Lower lobe of right lung (tissue), 2 donors: ENCODE measurements at regions not wholly inside any gene's neighbourhood (a gene's known extent, or its start where the extent isn't known, plus 50 kb on each side); places are given as distances from the start of the nearest gene placed in this dataset.

ENCODE experiments used
- ATAC-seq, 2 donors: fragments of 200-7000 bp; cut with Tn5 transposase; one replicate each; pipeline ENCODE4 v1.9.1; 2020 to 2022; ENCODE audit warnings: mild to moderate bottlenecking in 2 of 2, moderate library complexity in 2 of 2
- DNase-seq: peaks from one replicate; pipeline ENCODE4 v3.0.0-alpha.2; 2020
- H3K27ac ChIP-seq: fragments of 200-600 bp; one replicate; pipeline ENCODE4 v1.8.0; 2022
- H3K27me3 ChIP-seq: fragments of 200-600 bp; one replicate; pipeline ENCODE4 v1.8.0; 2022; ENCODE audit warnings: low read depth
- H3K36me3 ChIP-seq: fragments of 200-600 bp; one replicate; pipeline ENCODE4 v1.8.0; 2022; ENCODE audit warnings: mild to moderate bottlenecking
- H3K4me1 ChIP-seq: fragments of 200-600 bp; one replicate; pipeline ENCODE4 v1.8.0; 2022
- H3K4me3 ChIP-seq: fragments of 200-600 bp; one replicate; pipeline ENCODE4 v1.8.0; 2022; ENCODE audit warnings: mild to moderate bottlenecking
- H3K9me3 ChIP-seq: fragments of 200-600 bp; one replicate; pipeline ENCODE4 v1.8.0; 2022
- CTCF ChIP-seq: fragments of 200-600 bp; IDR thresholded peaks from one replicate; pipeline ENCODE4 v1.8.0; 2022; ENCODE audit warnings: antibody characterized with exemption, mild to moderate bottlenecking
- intact Hi-C: fragments of 100-400 bp; cut with DNase I; formaldehyde crosslinking; loops from one replicate; pipeline ENCODE4 v1.11.0; 2022
- donor health status: DM: no; HTN: yes; CAD: no; lungs with severe emphysema.

- Histone ChIP-seq H3K4me3 (no peak overlapping the region), H3K36me3 (no peaks in the 10 kb centered on the region), H3K4me1 (no peaks in the 10 kb centered on the region), H3K27ac (no peak overlapping the region), H3K9me3 (no peaks in the 10 kb centered on the region), H3K27me3 (no peaks in the 10 kb centered on the region)
- DNase-seq (no peak), ATAC-seq (no peak)
- TF ChIP-seq CTCF: no peak
- intact Hi-C loops: no loop called here
Measured at GRCh38 chr2:228698963-228699362, 517.5 kb upstream of the SPHKAP start.

GRCh38 chr2:228697456-228697855, 516.0 kb upstream of the SPHKAP start:
- TF ChIP-seq CTCF: no peak

GRCh38 chr2:228690681-228691080, 509.2 kb upstream of the SPHKAP start:
- no peak for TF ChIP-seq CTCF
- Histone ChIP-seq H3K4me3 (no peak overlapping the region), H3K4me1 (no peaks in the 10 kb centered on the region), H3K9me3 (no peaks in the 10 kb centered on the region), H3K27me3 (no peaks in the 10 kb centered on the region), H3K27ac (no peak overlapping the region), H3K36me3 (no peaks in the 10 kb centered on the region)
- intact Hi-C loops: no loop called here
- ATAC-seq (no peak), DNase-seq (no peak)

More at GRCh38 chr2:228697456-228697855, 516.0 kb upstream of the SPHKAP start:
- Histone ChIP-seq H3K27ac (no peak overlapping the region), H3K27me3 (no peaks in the 10 kb centered on the region), H3K4me1 (no peaks in the 10 kb centered on the region), H3K36me3 (no peaks in the 10 kb centered on the region), H3K9me3 (no peaks in the 10 kb centered on the region), H3K4me3 (no peak overlapping the region)
- ATAC-seq (no peak), DNase-seq (no peak)
- intact Hi-C loops: no loop called here

GRCh38 chr2:228689053-228689452, 507.6 kb upstream of the SPHKAP start:
- DNase-seq: no peak
- Histone ChIP-seq H3K36me3 (no peaks in the 10 kb centered on the region), H3K4me3 (no peak overlapping the region), H3K27ac (no peak overlapping the region), H3K9me3 (no peaks in the 10 kb centered on the region), H3K4me1 (no peaks in the 10 kb centered on the region), H3K27me3 (no peaks in the 10 kb centered on the region)
- peak; percentile 56 to 66 for ATAC-seq
- peak; percentile 28 for TF ChIP-seq CTCF
- intact Hi-C loops: no loop called here

GRCh38 chr2:228688007-228688645, 506.6 kb upstream of the SPHKAP start:
- Histone ChIP-seq H3K36me3 (no peaks in the 10 kb centered on the region), H3K4me3 (no peak overlapping the region), H3K27ac (no peak overlapping the region), H3K9me3 (no peaks in the 10 kb centered on the region), H3K27me3 (no peaks in the 10 kb centered on the region), H3K4me1 (no peaks in the 10 kb centered on the region)
- ATAC-seq (peak; percentile 39 to 69), DNase-seq (no peak)
- no peak for TF ChIP-seq CTCF
- intact Hi-C loops: no loop called here
